ENCODE measurements at regions not wholly inside any gene's neighbourhood (a gene's known extent, or its start where the extent isn't known, plus 50 kb on each side); places are given as distances from the start of the nearest gene placed in this dataset.

- peaks cover 2% of the 10 kb centered on the region for H3K9me3 Mint-ChIP-seq (ENCODE audit: unreplicated experiment)
- H3K36me3 Mint-ChIP-seq (ENCODE audit: low read depth, unreplicated experiment) = no peaks in the 10 kb centered on the region
Observed at GRCh38 chr1:29777522-29777921, 541.2 kb downstream of the PTPRU start.

DNA sequence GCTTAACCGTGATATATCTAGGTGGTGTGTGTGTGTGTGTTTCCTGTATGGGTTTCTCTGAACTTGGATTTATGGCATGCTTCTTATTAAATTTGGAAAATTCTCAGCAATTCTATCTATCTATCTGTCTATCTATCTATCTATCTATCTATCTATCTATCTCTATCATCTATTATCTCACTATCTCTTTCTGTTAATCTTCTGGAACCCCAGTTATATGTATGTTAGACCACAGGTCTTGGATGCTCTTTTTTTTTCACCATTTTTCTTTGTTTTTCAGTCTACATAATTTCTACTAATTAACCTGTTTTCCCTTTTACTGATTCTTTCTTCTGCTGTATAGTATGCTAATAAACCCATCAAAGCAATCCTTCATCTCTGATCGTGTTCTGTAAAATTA, 538.0 kb downstream of the PTPRU start:
- FAIRE-seq (no peak), DNase-seq (ENCODE audit: low read depth) (no peak)
- no peak overlapping the region for H3K4me3 Mint-ChIP-seq (ENCODE audit: unreplicated experiment)
- H3K4me1 Mint-ChIP-seq (ENCODE audit: low read depth, unreplicated experiment) = no peaks in the 10 kb centered on the region
- H2AFZ ChIP-seq (ENCODE audit: low read depth, low read length) = no peak overlapping the region
- H3K4me1 ChIP-seq (ENCODE audit: insufficient read depth, low read length) = no peaks in the 10 kb centered on the region
- H3K27me3 ChIP-seq (ENCODE audit: insufficient read depth, low read length) = no peaks in the 10 kb centered on the region
- H3K27ac Mint-ChIP-seq (ENCODE audit: unreplicated experiment) = no peak overlapping the region
- H3K9me3 ChIP-seq (ENCODE audit: insufficient read depth, low read depth, low read length) = no peaks in the 10 kb centered on the region
- no peak overlapping the region for H3K4me2 ChIP-seq (ENCODE audit: low read length)
- no peaks in the 10 kb centered on the region for H4K20me1 ChIP-seq (ENCODE audit: insufficient read depth, low read length)
- H3K9ac ChIP-seq (ENCODE audit: low read length) = no peak overlapping the region
- no peaks in the 10 kb centered on the region for H3K79me2 ChIP-seq (ENCODE audit: insufficient read depth, low read length)
- H3K4me3 ChIP-seq (ENCODE audit: insufficient read depth, low read depth, low read length) = no peak overlapping the region
- peaks cover 5% of the 10 kb centered on the region for H3K27me3 Mint-ChIP-seq (ENCODE audit: low read depth, unreplicated experiment)
- TF ChIP-seq, protein P1, sequence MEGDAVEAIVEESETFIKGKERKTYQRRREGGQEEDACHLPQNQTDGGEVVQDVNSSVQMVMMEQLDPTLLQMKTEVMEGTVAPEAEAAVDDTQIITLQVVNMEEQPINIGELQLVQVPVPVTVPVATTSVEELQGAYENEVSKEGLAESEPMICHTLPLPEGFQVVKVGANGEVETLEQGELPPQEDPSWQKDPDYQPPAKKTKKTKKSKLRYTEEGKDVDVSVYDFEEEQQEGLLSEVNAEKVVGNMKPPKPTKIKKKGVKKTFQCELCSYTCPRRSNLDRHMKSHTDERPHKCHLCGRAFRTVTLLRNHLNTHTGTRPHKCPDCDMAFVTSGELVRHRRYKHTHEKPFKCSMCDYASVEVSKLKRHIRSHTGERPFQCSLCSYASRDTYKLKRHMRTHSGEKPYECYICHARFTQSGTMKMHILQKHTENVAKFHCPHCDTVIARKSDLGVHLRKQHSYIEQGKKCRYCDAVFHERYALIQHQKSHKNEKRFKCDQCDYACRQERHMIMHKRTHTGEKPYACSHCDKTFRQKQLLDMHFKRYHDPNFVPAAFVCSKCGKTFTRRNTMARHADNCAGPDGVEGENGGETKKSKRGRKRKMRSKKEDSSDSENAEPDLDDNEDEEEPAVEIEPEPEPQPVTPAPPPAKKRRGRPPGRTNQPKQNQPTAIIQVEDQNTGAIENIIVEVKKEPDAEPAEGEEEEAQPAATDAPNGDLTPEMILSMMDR (IDR thresholded peaks at IDR 0.05; ENCODE audit: insufficient read depth, low read depth, low read length) = no peak
- TF ChIP-seq EZH2 (IDR thresholded peaks at IDR 0.05; ENCODE audit: insufficient read depth, low read length) = no peak
- no peaks in the 10 kb centered on the region for H3K36me3 ChIP-seq (ENCODE audit: insufficient read depth, low read length)
- peaks cover 2% of the 10 kb centered on the region for H3K9me3 Mint-ChIP-seq (ENCODE audit: unreplicated experiment)
- no peak overlapping the region for H3K27ac ChIP-seq (ENCODE audit: low read depth, low read length)
- no peaks in the 10 kb centered on the region for H3K36me3 Mint-ChIP-seq (ENCODE audit: low read depth, unreplicated experiment)

More at GRCh38 chr1:29777522-29777921, 541.2 kb downstream of the PTPRU start:
- Mint-ChIP-seq H3K4me3 (ENCODE audit: unreplicated experiment) (no peak overlapping the region), H3K27me3 (ENCODE audit: low read depth, unreplicated experiment) (peaks cover 9% of the 10 kb centered on the region), H3K4me1 (ENCODE audit: low read depth, unreplicated experiment) (no peaks in the 10 kb centered on the region), H3K27ac (ENCODE audit: unreplicated experiment) (no peak overlapping the region)
- TF ChIP-seq EZH2 (IDR thresholded peaks at IDR 0.05; ENCODE audit: insufficient read depth, low read length) = no peak
- TF ChIP-seq, protein P1 (IDR thresholded peaks at IDR 0.05; ENCODE audit: insufficient read depth, low read depth, low read length) = no peak
- FAIRE-seq = no peak
- H4K20me1 ChIP-seq (ENCODE audit: insufficient read depth, low read length) = no peaks in the 10 kb centered on the region
- DNase-seq (ENCODE audit: low read depth) = no peak
- no peak overlapping the region for H3K9ac ChIP-seq (ENCODE audit: low read length)
- H2AFZ ChIP-seq (ENCODE audit: low read depth, low read length) = no peak overlapping the region
- no peak overlapping the region for H3K27ac ChIP-seq (ENCODE audit: low read depth, low read length)
- H3K27me3 ChIP-seq (ENCODE audit: insufficient read depth, low read length) = no peaks in the 10 kb centered on the region
- H3K79me2 ChIP-seq (ENCODE audit: insufficient read depth, low read length) = no peaks in the 10 kb centered on the region
- H3K9me3 ChIP-seq (ENCODE audit: insufficient read depth, low read depth, low read length) = no peaks in the 10 kb centered on the region
- no peaks in the 10 kb centered on the region for H3K4me1 ChIP-seq (ENCODE audit: insufficient read depth, low read length)
- H3K4me3 ChIP-seq (ENCODE audit: insufficient read depth, low read depth, low read length) = no peak overlapping the region
- H3K36me3 ChIP-seq (ENCODE audit: insufficient read depth, low read length) = no peaks in the 10 kb centered on the region
- H3K4me2 ChIP-seq (ENCODE audit: low read length) = no peak overlapping the region

GRCh38 chr1:29772584-29773100, 536.3 kb downstream of the PTPRU start:
- no peaks in the 10 kb centered on the region for H3K9me3 ChIP-seq (ENCODE audit: insufficient read depth, low read depth, low read length)
- no peak overlapping the region for H3K27ac Mint-ChIP-seq (ENCODE audit: unreplicated experiment)
- no peak overlapping the region for H3K9ac ChIP-seq (ENCODE audit: low read length)
- H4K20me1 ChIP-seq (ENCODE audit: insufficient read depth, low read length) = no peaks in the 10 kb centered on the region
- no peaks in the 10 kb centered on the region for H3K79me2 ChIP-seq (ENCODE audit: insufficient read depth, low read length)
- peaks cover 13% of the 10 kb centered on the region for H3K27me3 Mint-ChIP-seq (ENCODE audit: low read depth, unreplicated experiment)
- H3K4me1 Mint-ChIP-seq (ENCODE audit: low read depth, unreplicated experiment) = no peaks in the 10 kb centered on the region
- no peak overlapping the region for H3K4me3 Mint-ChIP-seq (ENCODE audit: unreplicated experiment)
- peaks cover 2% of the 10 kb centered on the region for H3K27me3 ChIP-seq (ENCODE audit: insufficient read depth, low read length)
- peaks cover 4% of the 10 kb centered on the region for H3K9me3 Mint-ChIP-seq (ENCODE audit: unreplicated experiment)
- H3K36me3 Mint-ChIP-seq (ENCODE audit: low read depth, unreplicated experiment) = no peaks in the 10 kb centered on the region
- DNase-seq (ENCODE audit: low read depth) (no peak), FAIRE-seq (no peak)
- no peak overlapping the region for H3K27ac ChIP-seq (ENCODE audit: low read depth, low read length)
- no peak overlapping the region for H2AFZ ChIP-seq (ENCODE audit: low read depth, low read length)
- no peak for TF ChIP-seq EZH2 (IDR thresholded peaks at IDR 0.05; ENCODE audit: insufficient read depth, low read length)
- TF ChIP-seq, protein P1 (IDR thresholded peaks at IDR 0.05; ENCODE audit: insufficient read depth, low read depth, low read length) = no peak
- no peak overlapping the region for H3K4me2 ChIP-seq (ENCODE audit: low read length)
- no peak overlapping the region for H3K4me3 ChIP-seq (ENCODE audit: insufficient read depth, low read depth, low read length)
- H3K36me3 ChIP-seq (ENCODE audit: insufficient read depth, low read length) = no peaks in the 10 kb centered on the region
- H3K4me1 ChIP-seq (ENCODE audit: insufficient read depth, low read length) = no peaks in the 10 kb centered on the region
